ENCODE measurements at regions not wholly inside any gene's neighbourhood (a gene's known extent, or its start where the extent isn't known, plus 50 kb on each side); places are given as distances from the start of the nearest gene placed in this dataset.

DNA sequence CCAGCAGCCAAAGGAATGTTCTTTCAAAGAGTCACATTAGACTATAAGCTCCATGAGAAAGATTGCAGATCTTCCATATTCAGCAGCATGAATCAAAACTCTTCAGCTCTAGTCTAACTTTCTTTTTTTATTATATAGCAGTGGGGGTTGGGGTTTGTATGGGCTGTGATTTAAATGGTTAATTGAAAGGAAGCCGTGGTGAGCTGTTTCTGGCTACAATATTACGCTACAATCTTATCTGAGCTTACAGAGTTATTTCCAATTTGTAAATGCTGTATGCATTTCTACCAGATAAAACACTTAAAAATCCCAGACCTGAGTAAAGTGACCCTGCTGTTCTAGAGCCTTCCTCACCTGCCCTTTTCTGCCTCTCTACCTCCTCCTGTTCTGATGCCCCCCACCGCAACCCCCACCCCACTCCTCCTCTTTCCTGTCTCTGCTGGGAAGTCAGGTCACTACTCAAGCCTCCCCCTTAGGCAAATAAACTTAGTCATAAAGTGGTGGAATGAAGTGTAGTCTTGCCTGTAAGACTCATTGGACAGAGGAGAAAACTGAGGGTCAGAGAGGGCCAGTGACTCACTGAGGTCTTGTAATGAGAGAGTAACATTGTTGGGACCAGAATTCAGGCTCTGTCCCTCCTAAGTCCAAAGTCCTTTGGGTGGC, 1089.5 kb downstream of the BCL11B start:
- DNase-seq: no peak

DNA sequence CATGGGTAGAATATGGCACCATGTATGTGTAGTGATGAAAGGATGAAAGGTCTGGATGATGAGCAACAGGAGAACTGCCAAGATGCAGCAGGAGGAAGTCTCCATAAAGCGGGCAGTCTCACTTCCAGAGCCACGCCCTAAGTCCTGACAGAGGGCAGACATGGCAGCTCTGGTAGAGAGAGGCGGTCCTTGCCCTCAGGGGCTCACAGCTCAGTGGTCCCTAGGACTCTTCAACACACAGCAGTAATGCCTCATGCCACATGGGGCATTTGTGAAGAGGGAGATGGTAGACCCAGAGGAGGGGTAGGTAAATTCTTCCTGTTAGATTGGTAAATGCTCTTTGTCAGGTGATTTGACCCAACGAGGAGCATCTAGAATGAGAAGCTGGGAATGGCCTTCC, 1088.4 kb downstream of the BCL11B start:
- no peak for DNase-seq

DNA sequence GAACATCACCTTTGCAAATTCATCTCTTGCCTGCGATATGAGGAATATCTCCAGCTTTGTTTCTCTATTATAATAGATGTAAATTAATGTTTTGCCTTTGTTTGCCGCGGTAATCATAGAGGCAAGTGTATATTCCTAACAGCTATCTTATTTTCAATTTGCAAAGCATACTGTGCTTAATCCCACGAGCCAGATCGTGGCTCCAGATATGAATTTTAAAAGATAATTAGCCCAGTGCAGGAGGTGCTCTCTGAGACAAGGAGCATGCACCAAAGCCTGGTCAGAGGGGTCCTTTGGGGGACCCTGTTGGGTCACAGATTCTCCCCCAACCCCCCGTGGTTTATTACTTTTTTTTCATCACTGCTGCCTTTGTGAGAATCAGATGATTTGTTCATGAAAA, 1087.5 kb downstream of the BCL11B start:
- DNase-seq: no peak

DNA sequence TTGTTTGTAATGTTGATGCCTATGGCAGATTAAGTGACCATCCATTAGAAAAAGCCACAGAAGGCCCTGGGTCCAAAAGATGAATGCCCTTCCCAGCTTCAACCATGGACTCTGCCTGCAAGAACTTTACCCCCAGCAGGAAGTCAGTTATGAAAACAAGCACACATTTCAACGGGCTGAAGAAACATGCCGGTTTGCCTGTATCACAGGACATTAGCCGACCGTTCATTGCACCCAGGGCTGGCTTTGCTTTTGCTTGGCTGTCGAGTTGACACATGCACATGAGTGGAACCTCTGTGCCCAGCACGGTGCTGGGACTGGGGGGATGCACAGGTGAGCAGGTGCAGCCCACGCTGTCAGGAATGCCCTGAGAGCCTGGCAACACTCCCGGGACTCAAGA, 1087.0 kb downstream of the BCL11B start:
- no peak for DNase-seq

DNA sequence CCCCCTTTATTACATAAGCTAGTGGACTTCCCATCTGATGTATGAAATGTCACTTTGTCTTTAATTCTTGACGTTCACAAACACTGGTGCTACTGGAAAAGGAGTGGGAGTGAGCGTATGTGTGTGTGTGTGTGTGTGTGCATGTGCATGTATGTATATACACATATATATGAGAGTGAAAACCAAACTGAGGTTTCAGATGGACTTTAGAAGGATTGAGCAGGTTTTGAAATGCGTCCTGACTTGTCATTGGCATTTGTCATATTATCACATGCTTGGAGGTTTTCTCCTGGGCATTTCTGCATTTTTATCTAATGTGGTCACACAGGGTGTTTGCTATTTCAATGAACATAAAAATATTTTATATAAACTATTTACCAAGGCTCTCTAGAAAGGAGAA, 1085.9 kb downstream of the BCL11B start:
- DNase-seq: no peak

DNA sequence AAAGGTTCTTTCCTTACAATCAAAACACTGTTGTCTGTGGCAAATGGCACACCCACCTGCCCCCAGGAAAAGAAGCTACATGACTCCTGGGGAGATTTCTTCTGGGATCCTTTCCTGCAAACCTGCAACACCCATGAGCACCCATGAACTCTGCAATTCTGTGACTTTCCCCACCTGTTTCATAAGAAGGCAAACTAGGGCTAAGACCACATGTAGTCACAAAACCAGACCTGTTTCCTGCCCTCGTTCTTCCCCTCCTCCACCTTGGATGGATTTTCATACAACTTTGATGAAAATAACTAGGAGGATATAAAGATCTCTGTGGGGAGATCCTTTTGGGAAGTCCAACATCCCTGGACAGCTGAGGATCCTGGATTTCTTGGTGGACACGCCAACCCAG, 1084.7 kb downstream of the BCL11B start:
- no peak for DNase-seq

DNA sequence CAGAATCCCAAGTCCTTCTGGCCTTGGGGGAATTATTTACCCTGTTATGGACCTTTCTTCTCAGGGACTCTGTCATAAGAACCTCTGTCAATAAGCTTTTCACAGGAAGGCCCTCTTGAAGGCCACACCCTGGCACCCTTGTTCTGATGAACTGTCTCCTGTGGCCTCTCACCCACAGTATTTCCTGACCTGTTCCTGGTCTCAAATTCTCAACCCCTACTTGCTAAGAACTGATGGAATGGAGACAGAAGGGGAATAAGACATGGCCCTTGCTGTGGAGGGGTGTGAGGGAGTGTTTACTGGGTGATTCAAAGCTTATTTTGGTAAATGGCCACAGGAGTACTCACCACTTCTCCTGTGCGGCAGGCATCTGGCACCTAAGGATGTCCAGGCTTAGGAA, 1082.9 kb downstream of the BCL11B start:
- no peak for DNase-seq

DNA sequence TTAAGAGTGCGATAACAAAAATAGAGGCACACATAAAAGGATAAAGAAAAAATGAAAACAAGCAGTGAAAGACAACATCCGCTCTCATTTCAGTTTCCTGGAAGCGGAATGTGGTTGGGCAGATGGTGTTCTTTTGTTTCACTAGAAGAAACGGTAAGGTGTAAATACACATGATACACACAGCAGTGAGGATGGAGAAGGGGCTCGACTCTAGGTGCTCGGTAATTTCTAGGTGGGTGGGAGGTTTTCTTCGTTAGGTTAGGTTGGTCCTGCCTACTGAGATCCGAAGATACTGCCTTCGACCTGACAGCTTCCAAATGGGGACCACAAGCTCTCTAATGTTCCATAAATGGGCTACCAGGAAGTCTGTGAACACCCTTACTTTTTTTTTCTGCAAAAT, 1082.5 kb downstream of the BCL11B start:
- no peak for DNase-seq

DNA sequence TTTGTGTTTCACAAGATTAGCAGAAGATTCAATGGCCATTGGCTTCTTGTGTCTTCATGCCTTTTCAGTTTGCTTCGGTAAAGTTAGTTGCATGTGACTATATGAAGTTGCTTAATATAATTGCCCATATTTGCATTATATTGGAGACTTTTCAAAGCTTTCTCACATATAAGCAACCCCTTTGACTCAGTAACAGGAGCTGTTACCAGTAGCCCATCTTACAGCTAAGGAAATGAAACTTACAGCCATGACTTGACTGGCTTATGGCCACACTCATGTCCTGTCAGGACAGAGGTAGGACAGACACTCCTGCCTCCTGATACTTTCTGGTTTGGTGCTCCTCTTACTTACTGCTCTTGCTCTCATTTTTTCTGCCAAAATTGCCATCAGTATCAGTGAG, 1082.1 kb downstream of the BCL11B start:
- no peak for DNase-seq

DNA sequence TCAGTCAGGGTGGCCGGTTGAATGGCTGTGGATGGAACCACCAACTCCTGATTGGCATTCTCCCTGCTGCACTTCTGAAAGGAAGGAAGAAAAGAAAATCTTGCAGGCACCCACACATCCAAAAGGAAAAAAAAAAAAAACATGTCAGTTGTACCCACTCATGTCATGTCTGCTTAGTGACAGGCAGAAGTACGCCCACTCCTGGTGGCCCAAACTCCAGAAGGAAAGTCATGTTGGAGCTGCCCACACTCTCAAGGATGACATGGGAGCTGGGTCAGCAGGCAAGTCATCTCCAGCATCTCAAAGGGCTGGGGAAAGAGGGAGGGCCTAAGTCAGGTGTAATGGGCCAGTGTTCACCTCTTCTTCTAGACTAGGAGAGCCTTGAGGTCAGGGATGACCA, 1079.1 kb downstream of the BCL11B start:
- no peak for DNase-seq

DNA sequence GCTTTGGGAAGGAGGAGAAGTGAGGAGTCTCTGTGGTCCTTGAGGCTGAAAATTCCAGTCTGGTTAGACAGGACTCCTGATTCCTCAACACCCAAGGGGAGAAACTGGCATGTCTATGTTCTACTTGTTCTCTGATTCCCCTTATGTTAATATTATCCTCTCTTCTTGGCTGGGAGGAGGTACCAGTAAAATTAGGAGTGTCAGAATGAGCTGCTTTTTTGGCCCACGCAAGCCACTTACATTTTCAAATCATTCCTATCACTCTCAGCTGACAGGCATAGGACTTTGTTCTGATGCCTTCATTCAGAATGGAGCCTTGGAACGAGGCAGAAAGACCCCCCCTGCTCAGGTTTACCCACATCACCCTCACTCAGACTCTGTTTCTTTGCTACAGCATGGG, 1077.2 kb downstream of the BCL11B start:
- DNase-seq: no peak

DNA sequence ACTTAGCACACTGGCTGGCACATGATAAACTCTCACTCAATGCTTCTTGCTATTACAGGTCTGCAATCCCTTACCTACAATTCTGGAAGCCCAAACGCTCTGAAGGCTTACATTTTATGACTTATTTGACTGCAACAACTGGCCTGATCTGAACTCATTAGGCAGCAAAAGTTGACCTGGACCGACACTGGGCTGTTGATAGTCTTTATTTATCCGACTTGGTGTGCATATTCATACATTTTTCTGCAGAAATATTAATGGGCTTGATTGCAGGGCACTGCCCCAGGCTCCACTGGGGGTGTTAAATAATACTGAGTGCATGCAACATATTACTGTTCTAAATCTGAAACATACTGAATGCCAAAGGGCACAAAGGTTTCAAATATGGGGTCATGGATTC, 1076.7 kb downstream of the BCL11B start:
- DNase-seq: no peak

DNA sequence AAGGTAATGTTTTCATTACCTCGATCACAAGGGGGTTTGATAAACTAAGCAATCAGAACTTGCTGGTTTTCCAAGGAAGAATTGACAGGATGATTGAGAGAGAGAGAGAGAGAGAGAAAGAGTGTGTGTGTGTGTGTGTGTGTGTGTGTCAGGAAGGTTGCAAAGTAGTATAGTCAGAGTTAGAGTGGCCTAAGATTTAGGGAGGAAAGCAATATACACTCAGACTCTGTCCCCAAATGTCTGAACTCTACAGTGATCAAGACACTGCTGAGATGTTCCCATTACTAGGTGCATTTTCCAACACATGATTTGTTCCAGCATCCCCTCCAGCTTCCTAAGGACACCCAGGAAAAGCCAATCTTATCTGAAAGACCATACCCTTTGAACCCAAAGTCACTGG, 1074.1 kb downstream of the BCL11B start:
- no peak for DNase-seq

DNA sequence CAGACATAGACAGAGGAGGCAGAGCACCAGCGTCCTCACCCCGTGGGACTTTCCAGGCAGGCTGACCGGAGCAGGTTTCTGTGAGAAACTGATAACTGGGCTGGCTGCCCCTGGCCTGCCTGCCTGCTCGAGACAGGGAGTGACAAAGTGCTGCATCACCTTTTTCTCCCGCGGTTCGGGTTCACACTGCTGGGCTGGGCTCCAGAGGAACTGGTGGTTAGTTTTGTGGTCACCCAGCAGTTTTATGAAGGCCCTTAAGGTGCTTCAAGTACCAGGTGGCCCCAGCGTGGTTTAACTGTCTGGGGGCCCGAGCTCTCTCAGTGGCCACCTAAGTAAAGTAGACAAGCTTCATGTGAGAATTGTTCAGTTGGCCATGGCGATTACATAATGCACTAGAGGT, 1073.6 kb downstream of the BCL11B start:
- DNase-seq: peak; percentile 32

DNA sequence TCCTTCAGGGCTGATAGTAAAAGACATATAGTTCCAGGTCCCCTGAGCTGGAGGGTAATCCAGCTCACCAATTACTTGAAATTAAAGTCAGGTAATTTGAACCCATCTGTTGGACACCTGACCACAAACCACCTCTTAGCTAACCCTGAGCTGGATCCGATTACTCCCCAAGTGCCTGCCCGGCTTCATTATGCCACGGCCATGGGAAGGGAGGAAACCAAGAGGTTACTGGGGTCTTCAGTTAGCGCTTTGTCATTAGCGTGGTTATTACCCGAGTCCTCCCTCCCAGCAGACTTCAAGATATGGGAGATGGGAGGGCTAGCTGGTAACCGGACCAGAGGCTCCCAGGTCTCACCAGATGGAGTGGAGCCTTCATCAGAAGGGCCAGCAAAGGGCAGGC, 1071.4 kb downstream of the BCL11B start:
- DNase-seq: no peak

DNA sequence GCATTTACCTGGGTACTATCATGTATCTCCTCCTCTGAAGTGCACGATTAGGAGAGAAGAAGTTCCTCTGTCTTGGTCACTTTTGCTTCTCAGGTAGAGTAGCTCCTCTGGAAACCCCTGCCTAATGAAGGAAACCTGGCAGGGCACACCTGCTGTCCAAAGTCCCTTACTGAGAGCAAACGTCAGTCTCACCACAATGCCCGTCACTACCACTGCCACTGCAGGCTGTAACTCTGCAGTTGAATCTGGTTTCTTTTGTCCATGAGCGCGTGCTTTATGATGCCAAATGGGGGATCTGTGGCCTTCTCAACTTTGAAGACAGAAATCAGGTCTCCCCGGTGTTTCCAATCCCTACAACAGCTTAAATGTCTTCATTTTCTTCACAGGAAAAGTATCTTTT, 1068.6 kb downstream of the BCL11B start:
- no peak for DNase-seq

DNA sequence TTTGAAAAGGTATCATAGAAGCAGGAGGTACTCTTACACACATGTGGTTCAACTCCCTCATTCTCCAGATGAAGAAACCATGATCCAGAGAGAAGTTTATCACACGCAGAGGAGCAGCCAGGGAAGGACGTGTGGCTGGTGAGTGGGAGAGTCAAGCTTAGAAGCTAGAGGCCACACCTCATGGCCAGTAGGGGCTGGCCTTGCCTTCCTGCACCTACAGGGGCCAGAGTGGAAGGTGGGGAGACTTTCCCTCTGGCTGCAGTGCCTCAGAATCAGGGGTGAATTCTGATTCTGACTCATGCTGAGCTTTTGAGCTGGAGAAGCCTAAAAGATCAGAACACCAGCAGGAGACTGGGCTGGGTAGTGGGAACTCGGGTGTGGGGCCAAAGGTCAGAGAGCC, 1067.9 kb downstream of the BCL11B start:
- no peak for DNase-seq

DNA sequence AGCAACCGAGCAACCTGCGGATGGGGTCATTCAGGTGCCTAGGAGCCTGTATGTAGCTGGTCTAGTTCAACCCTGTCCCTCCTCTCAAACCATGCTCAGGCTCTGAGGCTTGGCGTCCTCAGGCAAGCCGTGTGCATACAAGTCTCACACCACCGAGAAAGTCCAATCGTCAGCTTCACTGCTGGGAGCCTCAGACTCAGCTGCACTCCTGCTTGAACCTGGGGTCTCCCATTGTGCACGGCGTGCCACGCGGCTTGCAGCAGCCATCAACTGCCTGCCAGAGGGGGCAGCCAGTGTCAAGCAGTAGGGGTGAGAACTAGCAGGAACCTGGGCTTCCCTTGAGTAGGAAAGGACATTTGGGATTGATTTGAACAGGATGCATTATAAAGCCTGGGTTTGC, 1064.6 kb downstream of the BCL11B start:
- no peak for DNase-seq

DNA sequence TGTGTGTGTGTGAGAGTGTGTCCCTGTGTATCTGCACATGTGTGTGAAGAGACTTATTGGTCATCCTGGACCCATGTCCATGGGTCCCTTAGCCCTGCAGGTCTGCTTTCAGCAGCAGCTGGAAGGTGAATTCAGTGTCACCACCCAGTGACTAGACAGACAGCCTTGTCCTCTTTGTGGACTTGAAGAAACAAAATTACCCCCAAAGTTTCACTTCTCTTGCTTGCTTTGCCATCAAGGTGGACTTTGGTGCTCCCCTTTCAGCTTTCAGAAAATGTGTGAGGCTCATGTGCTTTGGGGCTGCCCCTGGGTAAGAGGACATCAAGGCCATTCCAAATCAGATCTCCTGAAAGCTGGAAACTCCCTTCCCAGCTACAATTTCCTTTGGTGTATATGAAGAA, 1063.8 kb downstream of the BCL11B start:
- no peak for DNase-seq

DNA sequence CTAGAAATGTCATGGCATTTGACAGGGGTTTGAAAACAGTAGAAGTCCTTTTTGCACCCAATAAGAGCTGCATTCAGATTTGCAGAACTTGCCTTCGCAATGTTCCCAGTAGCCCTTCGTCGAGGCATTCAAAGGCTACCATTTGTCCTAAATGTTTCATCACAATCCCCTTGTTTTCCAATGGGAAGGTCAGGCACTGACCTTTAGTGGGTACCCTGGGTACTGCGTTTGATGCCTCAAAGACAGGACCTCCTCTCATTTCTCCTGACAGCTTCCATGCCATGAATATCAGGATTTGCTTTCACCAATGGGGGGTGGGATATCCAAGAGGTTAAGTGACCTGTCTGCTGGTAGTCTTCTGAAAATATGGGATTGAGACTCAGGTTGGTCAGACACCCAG, 1063.1 kb downstream of the BCL11B start:
- no peak for DNase-seq

DNA sequence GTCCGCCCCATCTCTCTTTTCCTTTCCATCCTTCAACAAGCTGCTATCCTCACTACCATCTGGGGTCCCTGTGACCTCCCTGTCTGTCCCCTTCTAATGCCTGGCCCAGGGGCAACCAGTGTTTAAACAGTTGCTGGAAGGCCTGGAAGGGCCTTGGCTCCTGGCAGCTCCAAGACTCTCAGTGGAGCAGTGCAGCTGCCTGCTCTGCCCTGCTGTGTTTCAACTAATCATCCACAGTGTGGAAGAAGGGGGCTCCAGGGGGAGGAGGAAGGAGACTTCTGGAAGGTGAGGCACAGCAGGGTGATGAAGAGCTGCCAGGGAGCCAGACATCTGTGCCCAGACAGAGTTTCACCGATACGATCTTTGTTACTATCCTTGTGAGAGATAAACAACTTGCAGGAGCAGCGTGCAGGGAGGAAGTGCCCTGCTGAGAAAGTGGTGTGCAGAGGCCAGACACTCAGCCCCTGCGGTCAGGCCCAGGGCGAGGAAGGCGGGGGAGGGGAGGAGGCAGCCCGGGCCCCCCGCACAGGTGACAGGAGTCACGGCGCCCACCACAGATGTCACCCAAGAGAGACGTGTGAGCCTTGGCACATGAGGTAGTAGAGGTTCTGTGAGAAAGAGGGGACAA, 1061.8 kb downstream of the BCL11B start:
- DNase-seq: peak; percentile 34

DNA sequence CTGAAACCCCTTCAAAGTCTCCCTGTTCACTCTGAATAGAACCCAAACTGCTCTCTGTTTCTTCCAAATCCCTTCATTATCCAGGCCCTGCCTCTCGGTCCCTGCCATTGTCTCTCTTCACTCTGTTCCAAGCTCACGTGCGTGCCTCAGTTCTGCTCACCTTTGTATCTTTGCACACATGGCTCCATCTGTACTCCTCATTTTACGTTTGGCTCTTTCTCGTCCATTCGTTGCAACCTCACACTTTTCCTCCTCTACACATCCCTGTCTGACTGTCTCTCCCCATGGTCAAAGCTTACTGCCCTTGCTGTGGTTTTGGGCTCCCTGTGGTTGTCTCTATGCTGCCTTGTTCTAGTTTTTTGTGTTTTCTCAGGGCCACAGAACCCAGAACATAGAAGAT, 1054.5 kb downstream of the BCL11B start:
- no peak for DNase-seq

DNA sequence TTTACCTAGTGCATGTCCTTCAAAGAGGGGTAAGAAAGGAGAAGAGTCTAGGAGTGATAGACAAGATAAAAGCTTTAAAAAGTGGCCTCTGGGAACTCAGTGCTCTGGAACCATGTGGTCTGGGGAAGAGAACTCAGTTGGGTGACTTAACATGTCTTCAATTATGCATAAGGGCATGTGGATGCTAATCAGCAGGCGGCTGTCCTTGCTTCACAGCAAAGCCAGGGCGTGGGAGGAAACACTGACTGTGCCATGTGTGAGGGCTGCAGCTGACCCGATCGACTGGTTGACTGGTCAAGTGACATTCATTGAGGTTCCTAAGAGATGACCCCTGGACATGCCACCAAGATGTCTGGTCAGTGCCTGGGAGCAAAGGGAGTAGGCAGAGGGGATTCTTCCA, 1053.8 kb downstream of the BCL11B start:
- no peak for DNase-seq

DNA sequence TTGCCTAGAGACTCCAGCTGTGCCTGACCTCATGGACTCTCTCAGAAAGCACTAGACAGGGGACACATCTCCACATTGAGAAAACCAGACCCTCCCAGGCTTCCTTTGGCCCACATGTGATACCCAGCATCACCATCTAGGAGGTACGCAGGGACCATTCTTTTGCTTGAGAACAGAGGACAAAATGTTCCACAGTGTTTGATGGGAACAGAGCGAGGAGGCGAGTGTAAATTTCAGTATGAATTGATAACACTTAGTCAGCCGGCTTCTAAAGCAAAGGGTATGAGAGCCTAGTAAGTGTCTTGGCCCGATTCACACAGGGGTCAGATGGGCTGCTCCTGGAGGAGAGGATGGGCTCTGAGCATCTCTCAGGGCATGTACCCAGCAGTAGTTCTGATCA, 1052.4 kb downstream of the BCL11B start:
- DNase-seq: no peak

DNA sequence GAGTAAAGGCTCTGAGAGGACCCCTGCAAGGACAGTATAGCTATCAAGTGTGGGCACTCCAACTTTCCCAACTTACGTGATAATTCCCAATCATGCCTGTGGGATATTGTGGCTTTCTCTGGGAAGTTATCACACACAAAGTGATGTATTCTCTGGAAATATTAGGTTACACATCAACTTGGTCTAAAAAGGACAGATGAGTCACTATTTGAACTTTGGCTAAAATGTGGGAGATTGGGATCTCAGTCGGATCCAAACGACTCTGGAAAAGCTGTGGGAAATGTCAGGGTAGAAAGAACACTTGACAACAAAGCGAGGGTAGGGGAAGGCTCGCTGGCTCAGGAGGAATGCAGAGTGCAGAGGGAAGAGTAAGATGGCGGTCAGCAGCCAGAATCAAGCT, 1048.9 kb downstream of the BCL11B start:
- DNase-seq: no peak
